HUDEP-2 (cell line): ENCODE measurements at regions not wholly inside any gene's neighbourhood (a gene's known extent, or its start where the extent isn't known, plus 50 kb on each side); places are given as distances from the start of the nearest gene placed in this dataset.
A peak's percentile ranks its signal among the peaks of the same experiment; 100 is the strongest.

Source experiments
- DNase-seq, 76 experiments: peaks; one replicate each; lab custom pipeline; 2025; ENCODE audit not compliant: unreplicated experiment in 76 of 76; lab: John Stamatoyannopoulos, UW

DNA sequence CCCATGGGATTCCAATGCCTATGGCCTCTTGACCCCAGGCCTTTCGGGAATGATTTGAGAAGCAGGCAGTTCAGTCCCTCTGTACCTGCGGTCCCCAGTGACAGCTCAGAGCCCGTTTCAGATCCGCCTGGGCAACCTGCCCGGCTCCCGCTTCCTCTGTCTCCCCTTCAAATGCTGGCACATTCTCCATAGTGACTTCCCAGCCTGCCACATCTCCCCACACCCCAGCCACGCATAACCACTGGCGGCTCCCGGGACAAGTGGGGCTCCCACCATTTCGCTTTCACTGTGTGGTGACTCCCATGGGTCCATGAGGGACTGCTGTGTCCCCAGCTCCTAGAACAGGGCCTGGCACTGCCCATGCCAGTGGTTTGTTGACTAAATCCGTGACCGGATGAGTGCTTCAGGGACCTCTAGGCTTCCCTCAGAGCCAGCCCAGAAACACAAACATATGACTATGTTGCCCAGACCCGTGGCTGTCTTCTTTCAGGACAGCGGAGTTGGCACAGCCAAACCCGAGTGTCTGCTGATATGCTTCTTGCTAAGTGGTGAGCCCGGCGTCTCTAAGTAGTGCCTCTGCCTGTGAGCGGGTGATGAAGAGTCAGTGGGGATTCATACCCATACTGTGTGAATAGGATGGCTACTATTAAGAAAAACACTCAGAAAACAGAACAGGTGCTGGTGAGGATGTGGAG is 91.2 kb downstream of the GLI2 start:
- no peak for DNase-seq

DNA sequence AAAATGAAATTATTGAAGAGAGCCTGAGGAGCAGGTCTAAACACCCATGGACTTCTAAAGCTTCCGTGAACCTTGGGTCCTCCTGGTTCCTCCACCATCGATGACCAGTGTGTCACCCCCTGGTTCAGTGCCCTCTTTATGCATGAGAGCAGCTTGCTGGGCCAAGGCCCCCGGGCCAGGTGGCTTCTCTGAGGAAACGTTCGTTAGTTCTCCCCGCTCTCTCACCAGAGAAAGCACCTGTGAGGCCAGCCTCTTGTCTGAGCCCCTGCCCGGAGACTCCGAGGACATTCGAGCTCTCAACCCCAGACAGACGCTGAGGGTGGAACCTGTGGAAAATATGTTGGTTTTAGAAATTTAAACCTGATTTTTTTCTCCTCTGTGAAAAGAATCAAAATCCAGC is 92.4 kb downstream of the GLI2 start:
- DNase-seq = no peak

DNA sequence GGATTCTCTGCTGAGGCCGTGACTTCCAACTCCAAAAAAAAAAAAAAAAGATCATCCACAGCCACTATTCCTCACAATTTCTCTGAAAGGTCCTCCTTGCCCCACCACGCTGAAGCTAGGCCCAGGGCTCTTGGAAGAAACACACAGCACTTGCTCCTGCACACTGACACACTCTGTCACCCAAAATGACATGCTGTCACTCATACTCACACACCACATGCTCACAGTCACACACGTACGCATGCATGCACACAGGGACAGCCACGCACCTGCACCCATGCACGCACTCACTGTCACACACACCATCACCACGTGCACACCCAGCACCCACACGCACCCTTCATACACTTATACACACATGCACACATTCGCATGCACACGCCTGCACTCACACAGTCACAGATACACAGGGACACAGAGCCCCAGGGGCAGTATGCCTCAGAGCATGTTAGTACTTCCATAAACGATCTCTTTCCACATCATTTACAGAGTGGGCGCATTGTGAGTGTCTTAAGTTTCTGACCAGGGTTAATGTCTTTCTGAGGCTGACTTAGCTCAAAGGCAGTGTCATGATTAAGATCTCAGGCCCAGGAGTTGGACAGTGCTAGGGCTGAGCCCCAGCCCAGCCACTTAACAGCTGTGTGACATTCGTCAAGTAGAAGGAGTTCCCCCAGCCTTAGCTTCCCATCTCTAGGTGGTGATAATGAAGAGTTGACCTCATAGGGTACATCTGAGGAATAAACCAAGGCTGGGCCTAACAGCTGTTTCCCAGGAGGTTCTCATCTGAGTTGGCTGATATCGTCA is 93.4 kb downstream of the GLI2 start:
- no peak for DNase-seq

DNA sequence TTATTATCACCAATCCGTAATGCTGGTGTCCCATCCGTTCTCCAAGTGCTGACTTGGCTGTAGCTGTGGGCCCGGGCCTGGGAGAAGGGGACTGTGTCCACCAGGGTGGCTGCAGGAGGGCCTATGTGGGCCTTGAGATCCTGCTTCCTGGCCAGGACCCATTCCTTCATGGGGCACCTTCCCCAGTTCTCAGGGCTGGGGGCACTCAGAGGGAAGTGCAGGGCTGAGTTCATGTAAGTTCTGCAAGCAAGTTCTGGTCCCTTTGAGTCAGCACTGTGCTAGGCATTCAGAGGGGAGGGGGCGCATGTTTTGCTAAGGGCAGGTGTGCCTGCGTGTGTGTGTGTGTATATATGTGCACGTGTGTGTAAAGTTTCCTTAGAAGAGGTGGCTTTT is 94.0 kb downstream of the GLI2 start:
- no peak for DNase-seq

DNA sequence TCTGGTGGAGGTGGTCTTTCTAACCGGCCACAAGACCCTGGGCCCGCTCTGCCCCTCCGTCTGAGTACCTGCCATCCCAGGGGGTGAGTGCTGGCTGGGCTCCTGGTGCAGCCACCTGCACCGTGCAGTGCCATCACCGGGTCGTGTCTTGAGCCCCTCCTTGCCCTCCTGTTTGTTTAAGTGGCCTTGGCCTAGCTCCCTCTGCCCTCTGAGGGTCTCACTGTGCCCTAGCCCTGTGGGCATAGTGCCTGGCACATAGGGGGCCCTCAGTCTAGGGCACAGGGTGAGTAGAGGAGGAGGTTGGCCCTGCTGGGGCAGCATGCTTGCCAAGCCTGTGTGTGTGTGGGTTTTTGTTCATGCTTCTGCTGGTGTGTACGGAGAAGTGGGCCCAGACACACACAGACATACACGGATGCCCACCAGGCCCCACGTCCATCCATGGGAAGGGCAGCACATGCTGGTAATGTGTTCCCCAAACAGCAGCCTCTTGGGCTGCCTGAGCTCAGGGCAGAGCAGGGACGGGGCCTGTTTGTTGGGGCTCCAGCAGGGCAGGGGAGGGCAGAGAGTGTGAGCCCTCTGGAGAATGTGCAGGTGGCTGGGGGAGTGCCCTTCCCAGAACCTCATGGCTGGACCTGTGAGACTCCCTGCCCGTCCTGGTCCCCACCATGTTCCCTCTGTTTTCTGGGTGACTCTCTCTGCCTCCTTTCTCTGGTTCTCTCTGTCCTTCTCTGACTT is 94.6 kb downstream of the GLI2 start:
- DNase-seq = no peak

DNA sequence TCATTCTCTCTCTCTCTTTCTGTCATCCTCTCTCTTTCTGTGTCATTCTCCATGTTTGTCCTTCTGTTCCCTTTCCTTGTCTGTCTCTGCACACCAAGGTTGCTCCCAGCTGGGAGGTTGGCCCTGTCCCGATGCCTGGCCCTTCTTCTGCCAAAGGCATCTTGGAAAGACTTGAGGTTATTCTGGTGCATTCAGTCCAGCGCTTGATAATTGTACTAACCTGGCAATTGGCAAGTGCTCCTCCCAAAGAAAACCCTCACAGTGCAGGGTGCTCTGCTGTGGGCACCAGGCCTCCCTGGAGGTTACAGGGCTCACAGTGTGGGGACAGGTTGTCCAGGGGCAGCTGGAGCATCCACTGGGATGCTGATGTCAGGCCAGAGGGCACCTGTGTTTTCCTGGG is 95.4 kb downstream of the GLI2 start:
- DNase-seq = no peak

DNA sequence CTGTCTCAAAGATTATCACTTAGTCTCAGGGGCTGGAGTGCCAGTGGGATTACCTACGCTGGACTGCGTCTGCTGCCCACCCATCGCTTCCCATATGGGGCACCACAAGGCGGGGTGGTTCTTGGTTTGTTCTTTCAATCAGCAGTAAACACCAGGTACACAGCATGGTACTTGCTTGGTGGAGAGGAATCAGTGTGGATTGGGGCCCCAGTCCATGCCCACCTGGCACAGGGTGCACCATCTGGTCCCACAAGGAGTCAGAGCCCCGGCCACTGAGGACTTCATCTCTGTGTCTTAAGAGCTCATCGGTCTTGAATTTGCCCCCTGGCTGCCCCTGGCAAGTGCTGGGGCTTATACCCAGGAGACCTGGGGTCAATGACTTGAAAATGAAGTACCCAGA is 96.2 kb downstream of the GLI2 start:
- DNase-seq = no peak

DNA sequence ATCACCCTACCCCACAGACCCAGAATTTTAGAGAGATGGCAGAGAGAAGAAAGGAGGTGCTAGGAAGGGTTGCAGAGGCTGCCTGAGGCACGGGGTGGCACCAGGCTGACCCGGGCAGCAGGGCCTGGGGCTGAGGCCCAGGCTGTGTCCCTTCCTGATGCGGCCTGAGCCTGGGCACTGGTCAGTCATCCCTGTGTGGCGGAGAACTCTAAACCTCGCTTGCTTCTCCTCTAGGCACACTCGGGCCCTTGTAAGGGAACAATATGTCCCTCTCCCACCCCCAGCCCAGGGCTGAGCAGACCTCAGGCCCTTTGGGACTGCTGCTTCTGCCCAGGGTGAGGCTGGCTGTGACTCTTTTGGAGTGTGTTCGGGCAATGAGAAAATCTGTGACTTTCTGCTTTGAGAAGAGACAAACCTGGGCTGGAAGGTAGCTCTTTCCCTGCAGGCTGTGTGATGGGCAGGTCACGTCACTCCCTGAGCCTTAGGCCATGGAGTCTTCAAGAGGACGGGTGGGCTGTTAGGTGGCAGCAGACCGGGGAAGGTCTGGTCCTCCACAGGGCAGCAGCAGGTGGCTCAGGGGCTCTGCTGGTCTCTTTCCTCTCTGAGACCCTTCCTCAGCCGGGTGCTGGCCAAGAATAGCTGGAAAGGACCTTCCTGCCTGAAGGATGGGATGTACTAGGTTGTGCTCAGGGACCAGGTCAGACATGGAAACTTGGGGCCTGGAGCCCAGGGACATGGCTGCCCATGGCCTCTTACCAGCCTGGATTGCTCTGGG is 96.8 kb downstream of the GLI2 start:
- DNase-seq = no peak

DNA sequence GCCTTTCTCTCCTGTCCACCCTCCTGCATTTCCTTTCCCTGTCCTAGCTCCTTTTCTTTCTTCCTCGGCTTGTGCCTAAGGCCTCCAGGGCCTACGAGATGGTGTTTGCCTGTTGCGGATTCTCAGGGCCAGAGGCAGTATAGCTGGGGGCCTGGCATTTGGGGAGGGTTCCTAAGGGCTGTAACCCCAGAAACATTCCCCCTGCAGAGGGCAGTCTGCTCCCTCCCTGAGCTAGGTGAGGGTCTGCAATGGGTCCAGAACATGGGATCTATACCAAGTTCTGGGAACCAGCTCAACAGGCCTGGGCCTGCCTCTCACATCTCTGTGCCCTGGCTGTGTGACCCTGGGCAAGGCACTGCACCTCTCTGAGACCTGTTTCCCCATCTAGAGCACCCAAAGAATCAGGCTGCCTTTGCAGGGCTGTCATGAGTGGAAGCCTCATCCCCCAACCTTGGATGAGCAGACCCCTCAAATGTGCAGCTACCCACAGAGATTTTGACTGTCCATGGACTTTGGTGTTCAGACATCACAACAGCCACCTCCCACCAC is 97.5 kb downstream of the GLI2 start:
- no peak for DNase-seq

DNA sequence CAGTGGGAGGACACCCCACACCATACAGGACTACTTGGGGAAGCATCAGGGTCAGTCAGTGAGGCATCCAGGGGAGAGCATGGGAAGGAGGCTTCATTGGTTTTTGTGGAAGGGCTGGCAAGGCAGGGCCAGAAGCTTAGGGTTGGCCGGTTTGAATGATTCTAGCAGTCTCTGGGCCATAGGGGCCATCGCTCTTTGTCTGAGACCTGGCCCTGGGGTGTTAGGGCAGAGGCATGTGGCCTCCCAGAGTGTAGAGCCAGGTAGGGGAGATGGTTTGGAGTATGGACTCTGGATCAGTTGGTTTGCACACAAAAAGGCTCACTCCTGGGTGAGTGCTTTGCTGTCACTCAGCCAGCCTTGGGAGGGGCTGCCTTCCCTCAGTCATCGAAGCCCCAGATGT is 98.5 kb downstream of the GLI2 start:
- DNase-seq = no peak

DNA sequence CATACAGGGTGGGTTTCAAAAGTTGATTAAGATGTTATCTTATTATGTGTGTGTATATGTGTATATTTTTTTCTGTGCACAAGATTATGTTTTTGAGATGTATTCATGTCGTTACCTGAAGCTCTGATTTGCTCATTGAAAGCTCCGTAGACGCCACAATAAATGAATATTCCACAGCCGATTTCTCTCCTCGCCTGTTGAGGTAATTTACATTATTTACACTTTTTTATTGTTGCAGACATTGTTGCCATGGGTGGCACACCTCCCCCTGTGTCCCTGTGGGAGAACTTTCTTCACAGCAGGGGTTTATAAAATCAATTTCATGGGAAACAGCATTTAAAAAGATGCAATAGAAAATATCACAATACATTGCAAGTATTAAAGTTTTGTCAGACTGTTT is 100.6 kb downstream of the GLI2 start:
- DNase-seq = no peak

DNA sequence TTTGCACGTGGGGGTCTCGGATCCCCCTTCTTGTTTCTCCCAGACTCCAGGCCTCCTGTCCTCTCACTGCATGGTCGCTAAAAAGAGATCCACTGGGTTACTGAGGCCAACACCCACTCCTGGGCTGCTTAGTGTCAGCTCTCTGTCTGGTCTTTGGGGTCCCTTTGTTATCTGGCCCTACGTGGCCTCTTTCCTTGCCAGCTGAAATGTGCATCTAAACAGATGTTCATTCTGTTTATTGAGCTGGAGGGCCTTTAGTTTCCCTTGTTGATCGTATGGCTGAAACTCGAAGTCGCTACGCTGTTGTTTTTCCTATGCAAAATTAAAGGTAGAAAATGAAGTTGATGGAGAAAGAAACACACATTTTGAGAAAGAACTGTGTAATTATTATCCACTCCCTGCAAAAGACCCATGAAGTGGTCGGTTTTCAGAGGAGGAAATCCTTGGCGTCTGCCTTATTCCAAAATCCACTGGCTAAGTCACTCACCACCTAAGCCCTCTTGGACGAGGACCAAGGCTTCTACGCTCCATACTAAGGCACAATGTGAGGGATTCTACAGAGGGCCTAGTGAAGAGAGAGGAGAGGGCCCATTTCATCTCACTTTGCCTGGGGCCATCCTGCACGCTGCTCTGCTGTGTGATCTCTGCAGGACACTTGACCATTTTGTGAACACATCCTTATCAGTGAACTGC is 105.3 kb downstream of the GLI2 start:
- DNase-seq = no peak

DNA sequence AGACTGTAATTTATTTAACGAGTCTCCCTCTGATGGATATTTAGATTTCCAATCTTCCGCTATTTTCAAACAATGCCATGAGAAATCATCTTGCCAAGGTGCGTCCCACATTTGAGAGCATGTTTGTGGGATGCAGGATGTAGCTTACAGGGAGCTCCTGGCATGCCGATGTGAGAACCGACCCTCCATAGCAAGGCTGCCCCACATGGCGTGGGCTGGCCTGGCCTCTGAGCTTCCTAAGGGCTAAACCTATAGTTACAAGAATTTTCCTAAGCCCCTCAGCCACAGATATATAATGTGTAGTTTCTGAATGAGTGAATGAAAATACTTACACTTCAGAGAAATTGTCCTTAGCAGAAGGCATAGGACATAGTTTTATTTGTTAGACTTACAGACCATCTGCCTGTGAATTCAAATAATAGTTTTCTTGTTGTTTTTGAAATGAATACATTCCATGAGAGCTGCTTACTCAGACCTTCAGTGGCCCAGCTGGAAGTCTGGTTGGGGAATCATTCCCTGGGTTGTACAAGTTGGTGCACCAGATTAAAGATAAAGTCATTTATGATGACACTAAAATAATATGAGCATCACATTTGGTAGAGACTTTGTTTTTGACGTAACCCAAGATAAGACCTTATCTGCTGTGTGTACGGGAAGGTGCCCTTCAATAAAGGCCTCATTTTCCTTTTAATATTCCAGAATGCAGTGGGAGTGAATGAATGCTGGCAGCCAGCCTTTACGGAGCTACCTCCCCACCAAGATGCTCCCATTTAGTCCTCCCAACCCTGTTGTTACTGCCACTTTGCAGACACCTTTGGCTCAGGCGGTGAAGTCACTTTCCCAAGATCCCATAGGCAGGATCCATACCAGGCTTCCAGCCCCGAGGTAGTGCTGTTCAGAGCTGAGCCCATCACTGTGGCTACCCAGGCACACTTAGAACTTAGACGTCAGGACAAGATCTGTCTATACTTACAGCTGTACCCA is 107.1 kb downstream of the GLI2 start:
- no peak for DNase-seq

DNA sequence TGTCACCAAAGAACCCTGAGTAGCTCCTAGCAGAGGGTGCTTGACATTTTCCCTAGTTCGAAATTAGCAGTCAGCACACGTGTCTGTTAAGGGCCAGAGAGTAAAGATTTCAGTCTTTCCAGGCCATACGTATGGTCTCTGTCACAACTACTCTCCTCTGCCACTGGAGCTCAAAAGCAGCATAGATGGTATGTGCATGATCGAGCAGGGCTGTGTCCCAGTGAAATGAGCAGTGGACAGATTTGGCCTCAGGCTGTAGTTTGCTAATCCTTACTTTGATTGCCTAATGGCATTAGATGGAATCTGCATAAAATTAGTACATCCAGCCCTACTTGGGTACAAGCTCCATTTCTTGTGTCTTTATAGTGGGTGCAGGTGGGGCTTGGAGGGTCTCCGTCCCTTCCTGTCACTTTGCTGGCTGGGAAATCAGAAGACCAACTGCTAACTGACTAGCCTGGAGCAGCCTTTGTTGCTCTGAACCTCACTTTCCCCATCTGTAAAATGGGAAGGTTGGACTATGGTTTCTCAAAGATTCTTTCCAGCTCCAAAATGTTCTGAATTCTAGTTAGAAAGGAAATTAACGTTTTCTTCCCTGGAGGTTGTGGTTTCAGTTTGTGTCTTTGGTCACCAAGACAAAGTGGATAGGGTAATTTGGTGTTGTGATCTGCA is 108.5 kb downstream of the GLI2 start:
- no peak for DNase-seq

DNA sequence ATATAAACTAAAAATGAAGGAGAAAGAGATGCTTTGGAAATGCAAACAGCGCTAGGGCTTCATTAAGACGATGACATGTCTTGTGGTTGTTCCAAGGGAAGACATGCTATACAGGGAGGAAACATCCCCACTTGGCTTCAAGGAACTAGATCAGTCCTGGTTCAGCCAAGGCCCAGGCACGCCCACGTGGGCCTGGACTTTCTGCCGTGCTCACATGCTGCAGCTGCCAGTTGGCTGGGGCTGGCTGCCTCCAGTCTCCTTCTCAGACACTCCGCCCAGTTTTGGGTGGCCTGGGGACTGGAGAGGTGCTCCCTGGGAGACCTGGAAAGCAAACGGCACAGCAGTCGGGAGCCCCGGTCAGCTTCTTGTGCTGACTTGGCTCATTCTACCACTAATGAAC is 109.6 kb downstream of the GLI2 start:
- DNase-seq = peak in 5 of 76 experiments; percentile 4 to 19 (median 12)

DNA sequence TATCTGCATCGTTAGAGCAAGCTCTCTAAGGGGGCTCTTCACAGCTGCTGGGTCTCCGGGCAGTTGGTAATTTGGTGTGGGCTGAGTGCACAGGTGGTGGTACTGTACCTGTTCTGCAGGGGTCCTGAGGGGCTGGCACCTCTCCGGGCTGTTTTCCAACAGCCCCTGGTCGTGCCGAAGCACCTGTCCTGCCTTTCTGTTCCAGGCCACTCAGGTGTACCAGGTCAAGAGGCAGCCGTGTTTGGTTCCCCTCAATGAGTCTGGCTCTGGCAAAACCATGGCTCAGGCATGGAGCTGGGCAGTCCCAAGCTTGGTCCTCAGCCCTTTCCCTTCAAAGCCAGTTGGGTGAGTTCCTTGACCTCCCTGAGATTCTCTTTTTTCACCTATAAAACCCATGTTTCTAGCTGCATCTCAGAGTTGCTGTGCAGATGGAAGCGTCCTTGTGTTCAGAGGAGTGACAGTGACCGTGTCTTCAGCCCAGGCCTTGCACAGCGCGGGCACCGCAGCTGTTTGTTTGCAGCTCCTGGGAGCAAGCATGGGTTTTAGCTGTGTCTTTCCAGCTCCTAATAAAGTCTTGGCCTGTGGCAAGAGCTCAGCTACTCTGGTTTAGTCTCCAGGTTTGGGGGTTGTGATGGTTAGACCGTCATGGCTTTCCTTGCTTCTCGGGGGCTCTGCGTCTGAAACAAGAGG is 110.9 kb downstream of the GLI2 start:
- no peak for DNase-seq

DNA sequence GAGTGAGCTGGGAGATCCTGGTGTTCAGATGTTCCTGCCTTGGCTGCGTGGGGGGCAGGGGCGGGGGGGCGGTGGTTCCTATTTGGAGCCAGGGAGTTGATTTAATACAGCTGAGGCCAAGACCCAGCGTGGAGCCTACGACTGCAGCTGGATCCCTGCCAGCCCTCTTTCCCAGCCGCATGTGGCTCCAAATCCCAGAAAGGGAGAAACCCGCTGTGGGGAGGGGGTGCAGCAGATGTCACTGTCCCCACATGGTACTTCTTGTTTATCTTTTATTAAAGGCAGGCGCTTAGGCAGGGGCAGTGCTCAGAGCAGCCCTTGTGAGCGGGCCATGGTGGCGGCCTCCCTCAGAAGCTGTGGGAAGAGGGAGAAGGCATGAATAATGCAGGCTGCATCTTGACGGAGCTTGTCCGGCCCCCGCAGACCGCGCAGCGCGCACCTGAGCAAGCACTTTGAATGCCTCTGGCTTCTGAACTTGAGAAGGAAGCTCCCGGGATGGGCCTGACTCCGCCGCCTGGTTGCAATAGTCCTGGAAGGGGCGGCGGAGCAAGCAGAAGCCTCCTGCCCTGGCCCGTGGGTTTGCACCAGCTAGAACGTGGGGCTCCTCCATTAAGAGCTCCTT is 112.1 kb downstream of the GLI2 start:
- no peak for DNase-seq
